Neural crest cell (in vitro differentiated cells): ENCODE measurements at regions not wholly inside any gene's neighbourhood (a gene's known extent, or its start where the extent isn't known, plus 50 kb on each side); places are given as distances from the start of the nearest gene placed in this dataset.

Source experiments
- DNase-seq: peaks from one replicate; pipeline ENCODE4 v3.0.0; 2021; ENCODE audit warnings: low read depth, mixed read lengths, low spot score
- H3K27ac Mint-ChIP-seq: one replicate; pipeline ENCODE4 v1.8.0; 2021; ENCODE audit warnings: mild to moderate bottlenecking, mixed read lengths; ENCODE audit not compliant: unreplicated experiment
- H3K27me3 Mint-ChIP-seq: 2 replicates; pipeline ENCODE4 v1.8.0; 2021; ENCODE audit warnings: low read depth, mild to moderate bottlenecking, mixed read lengths
- H3K36me3 Mint-ChIP-seq: 2 replicates; pipeline ENCODE4 v1.8.0; 2021; ENCODE audit warnings: low read depth, mild to moderate bottlenecking, mixed read lengths
- H3K4me1 Mint-ChIP-seq: 2 replicates; pipeline ENCODE4 v1.8.0; 2021; ENCODE audit warnings: mixed read lengths
- H3K4me3 Mint-ChIP-seq: one replicate; pipeline ENCODE4 v1.8.0; 2021; ENCODE audit warnings: mild to moderate bottlenecking, mixed read lengths
- H3K9me3 Mint-ChIP-seq: 2 replicates; pipeline ENCODE4 v1.8.0; 2021; ENCODE audit warnings: mixed read lengths
- CTCF ChIP-seq: fragments of 200-600 bp; sonication (generic); conservative IDR thresholded peaks from 2 replicates; pipeline ENCODE4 v1.5.0; 2021; ENCODE audit warnings: antibody characterized with exemption, mild to moderate bottlenecking

- no peak overlapping the region for H3K27ac Mint-ChIP-seq
- DNase-seq, result no peak
- no peak overlapping the region for H3K4me3 Mint-ChIP-seq
- H3K27me3 Mint-ChIP-seq, result no peaks in the 10 kb centered on the region
- TF ChIP-seq CTCF, result no peak
- no peaks in the 10 kb centered on the region for H3K36me3 Mint-ChIP-seq
- H3K4me1 Mint-ChIP-seq, result peaks cover 29% of the 10 kb centered on the region
- H3K9me3 Mint-ChIP-seq, result no peaks in the 10 kb centered on the region
Measured at GRCh38 chr2:7703543-7704144, 786.4 kb downstream of the RNF144A start.

GRCh38 chr2:7704296-7704865 lies 787.2 kb downstream of the RNF144A start:
- Mint-ChIP-seq H3K27me3 (no peaks in the 10 kb centered on the region), H3K4me3 (no peak overlapping the region), H3K36me3 (no peaks in the 10 kb centered on the region), H3K9me3 (no peaks in the 10 kb centered on the region), H3K27ac (no peak overlapping the region), H3K4me1 (peaks cover 29% of the 10 kb centered on the region)
- DNase-seq, result no peak
- no peak for TF ChIP-seq CTCF

GRCh38 chr2:7706791-7707190 lies 789.6 kb downstream of the RNF144A start:
- H3K4me1 Mint-ChIP-seq, result peaks cover 29% of the 10 kb centered on the region
- H3K27me3 Mint-ChIP-seq, result no peaks in the 10 kb centered on the region
- no peak overlapping the region for H3K4me3 Mint-ChIP-seq
- TF ChIP-seq CTCF, result no peak
- no peak for DNase-seq
- H3K36me3 Mint-ChIP-seq, result no peaks in the 10 kb centered on the region
- no peaks in the 10 kb centered on the region for H3K9me3 Mint-ChIP-seq
- H3K27ac Mint-ChIP-seq, result no peak overlapping the region

- no peak for DNase-seq
- H3K9me3 Mint-ChIP-seq, result no peaks in the 10 kb centered on the region
- H3K36me3 Mint-ChIP-seq, result no peaks in the 10 kb centered on the region
- no peak overlapping the region for H3K27ac Mint-ChIP-seq
- H3K27me3 Mint-ChIP-seq, result no peaks in the 10 kb centered on the region
- no peak for TF ChIP-seq CTCF
- H3K4me1 Mint-ChIP-seq, result peaks cover 22% of the 10 kb centered on the region
- no peak overlapping the region for H3K4me3 Mint-ChIP-seq
Measured at GRCh38 chr2:7707723-7708122, 790.5 kb downstream of the RNF144A start.

DNA sequence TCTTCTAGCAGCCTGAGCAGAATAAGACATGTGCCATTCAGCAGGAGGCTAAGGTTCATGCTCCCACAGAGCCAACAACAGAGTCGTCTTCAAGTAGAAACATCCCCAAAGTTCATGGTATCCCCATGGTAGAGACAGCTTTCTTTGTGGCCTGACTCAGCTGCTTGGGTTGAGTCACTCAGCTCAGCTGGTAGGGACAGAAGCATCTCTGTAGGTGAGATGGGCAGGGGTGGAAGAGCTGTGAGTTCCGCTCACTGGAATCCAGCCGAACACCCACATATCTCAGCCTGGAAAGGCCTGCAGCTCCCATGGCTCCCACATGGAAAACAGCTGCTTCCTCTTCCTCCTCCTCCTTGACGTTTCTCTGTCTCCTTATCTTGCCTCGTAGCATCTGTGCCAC lies 792.7 kb downstream of the RNF144A start:
- Mint-ChIP-seq H3K27me3 (no peaks in the 10 kb centered on the region), H3K36me3 (no peaks in the 10 kb centered on the region), H3K4me1 (peaks cover 4% of the 10 kb centered on the region), H3K9me3 (no peaks in the 10 kb centered on the region), H3K27ac (no peak overlapping the region), H3K4me3 (no peak overlapping the region)
- no peak for DNase-seq
- no peak for TF ChIP-seq CTCF
